ENCODE measurements at regions not wholly inside any gene's neighbourhood (a gene's known extent, or its start where the extent isn't known, plus 50 kb on each side); places are given as distances from the start of the nearest gene placed in this dataset.

DNA sequence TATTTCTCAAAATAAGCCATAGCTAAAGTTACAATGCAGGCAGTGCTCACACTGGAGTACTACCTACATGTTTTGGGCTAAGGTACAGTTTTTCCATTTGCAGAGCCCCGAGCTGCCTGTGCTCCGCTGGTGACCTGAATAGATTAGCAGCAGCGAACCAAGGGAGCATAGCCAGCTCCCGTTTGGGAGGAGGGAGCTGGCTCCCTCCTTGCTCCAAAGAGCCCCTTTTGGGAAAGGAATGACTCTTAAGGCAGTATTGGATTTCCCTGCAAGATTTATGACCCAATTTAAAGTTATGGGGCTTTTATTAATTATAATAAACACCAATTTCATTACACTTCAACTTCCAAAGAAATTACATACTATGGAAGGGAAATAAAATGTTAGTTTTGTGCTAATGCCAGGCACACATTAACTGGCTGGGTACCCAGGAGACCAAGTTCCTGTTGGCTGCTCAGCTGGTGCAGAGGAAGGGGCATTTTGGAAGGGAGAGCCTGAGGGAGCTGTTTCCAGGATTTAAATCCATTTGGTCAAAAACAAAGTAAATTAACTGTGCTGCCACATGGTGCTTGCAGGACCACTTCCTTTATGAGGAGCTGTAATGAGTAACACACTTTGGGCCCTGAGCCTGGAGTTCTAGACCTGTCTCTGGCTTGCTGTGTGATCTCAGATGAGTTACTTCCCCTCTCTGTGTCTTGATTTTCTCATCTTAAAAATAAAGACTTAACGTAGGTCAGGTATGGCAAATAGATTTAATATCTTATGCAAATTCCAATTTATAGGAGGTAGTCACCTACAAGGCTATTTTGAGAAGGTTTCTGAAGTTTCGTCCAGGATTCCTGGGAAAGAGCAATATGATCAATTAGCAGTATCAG, 362.1 kb upstream of the CCL2 start:
- TF ChIP-seq, protein P1, sequence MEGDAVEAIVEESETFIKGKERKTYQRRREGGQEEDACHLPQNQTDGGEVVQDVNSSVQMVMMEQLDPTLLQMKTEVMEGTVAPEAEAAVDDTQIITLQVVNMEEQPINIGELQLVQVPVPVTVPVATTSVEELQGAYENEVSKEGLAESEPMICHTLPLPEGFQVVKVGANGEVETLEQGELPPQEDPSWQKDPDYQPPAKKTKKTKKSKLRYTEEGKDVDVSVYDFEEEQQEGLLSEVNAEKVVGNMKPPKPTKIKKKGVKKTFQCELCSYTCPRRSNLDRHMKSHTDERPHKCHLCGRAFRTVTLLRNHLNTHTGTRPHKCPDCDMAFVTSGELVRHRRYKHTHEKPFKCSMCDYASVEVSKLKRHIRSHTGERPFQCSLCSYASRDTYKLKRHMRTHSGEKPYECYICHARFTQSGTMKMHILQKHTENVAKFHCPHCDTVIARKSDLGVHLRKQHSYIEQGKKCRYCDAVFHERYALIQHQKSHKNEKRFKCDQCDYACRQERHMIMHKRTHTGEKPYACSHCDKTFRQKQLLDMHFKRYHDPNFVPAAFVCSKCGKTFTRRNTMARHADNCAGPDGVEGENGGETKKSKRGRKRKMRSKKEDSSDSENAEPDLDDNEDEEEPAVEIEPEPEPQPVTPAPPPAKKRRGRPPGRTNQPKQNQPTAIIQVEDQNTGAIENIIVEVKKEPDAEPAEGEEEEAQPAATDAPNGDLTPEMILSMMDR (IDR thresholded peaks at IDR 0.05; ENCODE audit: low read depth, low read length): no peak
- no peak for DNase-seq (ENCODE audit: low read depth, low spot score)
- H3K4me3 ChIP-seq (ENCODE audit: low read depth, low read length): no peak overlapping the region
- in situ Hi-C loops (cut with HindIII; ENCODE audit: low sequenced_read_pairs): no loop called here

DNA sequence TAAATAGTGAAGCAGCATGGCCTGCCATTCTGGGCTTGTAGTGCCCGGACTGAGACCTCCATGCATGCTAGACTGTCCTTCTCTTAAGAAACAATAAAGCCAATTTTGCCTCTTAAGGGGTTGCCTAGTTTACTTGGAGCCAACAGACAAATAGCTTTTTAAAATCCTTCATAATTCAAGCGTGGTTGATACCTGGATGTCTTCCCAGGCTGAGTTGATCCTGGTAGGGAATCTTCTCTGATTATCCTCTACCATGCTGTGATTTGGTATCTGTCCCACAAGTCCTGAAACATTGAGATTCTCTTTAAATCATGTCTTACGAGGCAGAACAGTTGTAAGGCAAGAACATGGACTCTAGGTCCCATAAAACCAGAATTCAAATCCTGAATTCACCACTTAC, 359.6 kb upstream of the CCL2 start:
- DNase-seq (ENCODE audit: low read depth, low spot score): no peak
- TF ChIP-seq, protein P1 (IDR thresholded peaks at IDR 0.05; ENCODE audit: low read depth, low read length): no peak
- in situ Hi-C loops (cut with HindIII; ENCODE audit: low sequenced_read_pairs): no loop called here
- H3K4me3 ChIP-seq (ENCODE audit: low read depth, low read length): no peak overlapping the region

DNA sequence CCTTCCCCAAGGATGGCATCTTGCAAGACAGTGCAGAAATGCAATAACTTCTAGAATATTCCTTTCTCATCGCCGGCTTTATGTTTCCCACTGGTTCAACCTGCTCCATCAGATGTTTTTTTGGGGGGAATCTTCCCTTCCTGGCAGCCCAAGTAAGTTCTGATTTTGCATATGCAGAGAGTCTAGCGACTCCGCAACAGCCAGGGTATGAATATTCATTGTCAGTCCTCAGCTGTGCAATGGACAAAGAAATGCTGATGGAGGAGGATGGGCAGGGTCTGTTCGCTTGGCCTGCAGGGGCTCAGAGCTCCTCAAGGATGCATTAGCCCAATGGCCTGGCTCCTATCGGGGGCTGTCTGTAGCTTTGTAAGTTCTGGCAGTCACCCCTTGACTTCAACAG, 358.8 kb upstream of the CCL2 start:
- in situ Hi-C loops (cut with HindIII; ENCODE audit: low sequenced_read_pairs): no loop called here
- DNase-seq (ENCODE audit: low read depth, low spot score): no peak
- H3K4me3 ChIP-seq (ENCODE audit: low read depth, low read length): no peak overlapping the region
- TF ChIP-seq, protein P1 (IDR thresholded peaks at IDR 0.05; ENCODE audit: low read depth, low read length): no peak

DNA sequence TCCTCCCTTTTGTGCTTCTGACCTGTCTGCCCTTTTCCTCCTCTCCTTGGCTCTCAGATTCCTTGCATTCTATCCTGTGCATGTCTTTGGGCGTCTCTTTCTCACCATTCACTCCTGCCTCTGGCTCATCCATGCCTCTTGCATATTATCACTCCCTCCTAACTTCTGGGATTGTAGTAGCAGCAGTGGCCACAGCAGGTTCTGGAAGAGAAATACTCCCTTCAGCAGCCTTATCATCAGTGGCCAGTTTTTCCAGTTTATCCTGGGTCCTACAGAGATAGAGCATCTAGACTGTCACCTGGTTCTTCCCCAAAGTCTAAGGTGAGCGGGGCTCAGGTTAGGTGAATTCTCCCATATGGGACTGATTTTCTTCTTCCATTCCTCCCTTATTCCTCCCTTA, 354.0 kb upstream of the CCL2 start:
- no peak overlapping the region for H3K4me3 ChIP-seq (ENCODE audit: low read depth, low read length)
- in situ Hi-C loops (cut with HindIII; ENCODE audit: low sequenced_read_pairs): no loop called here
- no peak for DNase-seq (ENCODE audit: low read depth, low spot score)
- TF ChIP-seq, protein P1 (IDR thresholded peaks at IDR 0.05; ENCODE audit: low read depth, low read length): no peak

DNA sequence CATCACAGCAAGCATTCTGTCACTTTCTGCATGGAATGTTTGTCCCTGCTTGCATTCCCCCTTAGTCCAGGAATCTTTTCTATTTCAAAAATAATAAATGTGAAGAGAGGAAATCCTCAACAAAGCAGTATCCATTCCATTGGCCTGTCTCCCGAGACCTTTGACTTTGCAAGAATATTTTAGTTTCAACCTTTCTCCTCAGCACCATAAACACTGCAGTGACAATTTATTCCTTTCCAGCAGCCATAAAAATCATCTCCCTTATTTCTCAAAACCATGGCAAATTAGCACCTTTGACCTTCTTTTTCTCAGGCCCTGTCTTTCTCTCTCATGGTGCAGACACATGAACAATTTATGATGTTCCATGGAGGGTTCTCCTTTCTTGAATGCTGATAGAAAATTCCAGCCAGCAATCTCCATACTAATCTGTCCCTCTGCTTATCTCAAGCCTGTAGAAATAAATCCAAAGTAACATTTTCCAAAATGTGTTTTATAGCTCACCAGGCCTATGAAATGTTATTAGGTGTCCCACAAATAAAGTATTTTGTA, 352.1 kb upstream of the CCL2 start:
- TF ChIP-seq, protein P1 (IDR thresholded peaks at IDR 0.05; ENCODE audit: low read depth, low read length): no peak
- H3K4me3 ChIP-seq (ENCODE audit: low read depth, low read length): no peak overlapping the region
- in situ Hi-C loops (cut with HindIII; ENCODE audit: low sequenced_read_pairs): no loop called here
- DNase-seq (ENCODE audit: low read depth, low spot score): no peak

DNA sequence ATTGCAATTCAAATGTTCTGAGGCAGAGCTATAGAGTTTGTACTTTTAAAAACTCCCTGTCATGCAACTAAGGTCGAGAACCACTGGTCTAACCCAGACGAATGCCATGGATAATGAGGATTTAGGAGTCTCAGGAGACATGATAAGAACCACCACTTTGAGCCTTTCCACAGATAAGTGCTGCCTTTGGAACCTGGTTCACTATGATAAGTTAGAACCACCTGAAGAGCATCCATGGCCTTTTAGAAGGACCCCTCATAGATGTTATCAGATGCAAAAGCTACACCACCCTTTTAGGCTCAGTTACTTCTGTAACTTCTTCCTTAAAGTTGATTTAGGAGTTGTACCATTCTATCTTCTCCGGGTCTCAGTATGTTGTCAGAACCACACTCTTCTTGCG, 350.6 kb upstream of the CCL2 start:
- no peak overlapping the region for H3K4me3 ChIP-seq (ENCODE audit: low read depth, low read length)
- DNase-seq (ENCODE audit: low read depth, low spot score): no peak
- in situ Hi-C loops (cut with HindIII; ENCODE audit: low sequenced_read_pairs): no loop called here
- TF ChIP-seq, protein P1 (IDR thresholded peaks at IDR 0.05; ENCODE audit: low read depth, low read length): no peak
